ENCODE measurements at regions not wholly inside any gene's neighbourhood (a gene's known extent, or its start where the extent isn't known, plus 50 kb on each side); places are given as distances from the start of the nearest gene placed in this dataset.
"Not testable (repeated sequence)": the region's sequence is repeated elsewhere in the genome, so short reads cannot be mapped to it uniquely, and the experiment has no call there.

GRCh38 chrX:113991720-113992119 is 592.2 kb upstream of the HTR2C start:
- ATAC-seq, H3K4me1 Mint-ChIP-seq, H3K4me3 Mint-ChIP-seq, DNase-seq, H3K27ac Mint-ChIP-seq, H3K27me3 Mint-ChIP-seq: not testable (repeated sequence)
- peaks cover 6 to 13% of the 10 kb centered on the region in 2 donors for H3K9me3 Mint-ChIP-seq

- H3K4me3 Mint-ChIP-seq, H3K27me3 Mint-ChIP-seq, ATAC-seq, DNase-seq, H3K9me3 Mint-ChIP-seq, H3K4me1 Mint-ChIP-seq, H3K27ac Mint-ChIP-seq: not testable (repeated sequence)
Observed at GRCh38 chrX:113990669-113991068, 593.2 kb upstream of the HTR2C start.

- H3K4me3 Mint-ChIP-seq, H3K27me3 Mint-ChIP-seq, DNase-seq, H3K27ac Mint-ChIP-seq, ATAC-seq, H3K9me3 Mint-ChIP-seq, H3K4me1 Mint-ChIP-seq: not testable (repeated sequence)
Observed at GRCh38 chrX:113988315-113988935, 595.5 kb upstream of the HTR2C start.

GRCh38 chrX:113986427-113986826 is 597.5 kb upstream of the HTR2C start:
- DNase-seq = no peak
- H3K4me3 Mint-ChIP-seq = no peak overlapping the region

GRCh38 chrX:113982766-113983165 is 601.1 kb upstream of the HTR2C start:
- peaks cover 0 to 7% of the 10 kb centered on the region in 2 donors for H3K9me3 Mint-ChIP-seq
- ATAC-seq (no peak), DNase-seq (no peak)
- no peaks in the 10 kb centered on the region for H3K27me3 Mint-ChIP-seq
- no peak overlapping the region for H3K4me3 Mint-ChIP-seq
- no peak overlapping the region for H3K27ac Mint-ChIP-seq
- no peaks in the 10 kb centered on the region for H3K4me1 Mint-ChIP-seq

More at GRCh38 chrX:113986427-113986826, 597.5 kb upstream of the HTR2C start:
- Mint-ChIP-seq H3K4me1 (no peaks in the 10 kb centered on the region), H3K27ac (no peak overlapping the region), H3K9me3 (no peaks in the 10 kb centered on the region), H3K27me3 (no peaks in the 10 kb centered on the region)
- no peak for ATAC-seq

GRCh38 chrX:113980953-113981352 is 602.9 kb upstream of the HTR2C start:
- ATAC-seq (no peak), DNase-seq (no peak)
- Mint-ChIP-seq H3K9me3 (peaks cover 0 to 7% of the 10 kb centered on the region in 2 donors), H3K27ac (no peak overlapping the region), H3K4me3 (no peak overlapping the region), H3K4me1 (no peaks in the 10 kb centered on the region), H3K27me3 (no peaks in the 10 kb centered on the region)

- Mint-ChIP-seq H3K27me3 (no peaks in the 10 kb centered on the region), H3K4me1 (no peaks in the 10 kb centered on the region), H3K27ac (no peak overlapping the region), H3K9me3 (peaks cover 0 to 7% of the 10 kb centered on the region in 2 donors), H3K4me3 (no peak overlapping the region)
- no peak for DNase-seq
- no peak for ATAC-seq
Observed at GRCh38 chrX:113977887-113978286, 606.0 kb upstream of the HTR2C start.

- no peak for DNase-seq
- ATAC-seq = no peak
- no peak overlapping the region for H3K4me3 Mint-ChIP-seq
- no peaks in the 10 kb centered on the region for H3K4me1 Mint-ChIP-seq
- no peaks in the 10 kb centered on the region for H3K27me3 Mint-ChIP-seq
- H3K9me3 Mint-ChIP-seq = peaks cover 0 to 7% of the 10 kb centered on the region in 2 donors
- no peak overlapping the region for H3K27ac Mint-ChIP-seq
Observed at GRCh38 chrX:113975441-113975840, 608.4 kb upstream of the HTR2C start.

- Mint-ChIP-seq H3K27me3 (no peaks in the 10 kb centered on the region), H3K4me3 (no peak overlapping the region), H3K4me1 (no peaks in the 10 kb centered on the region), H3K9me3 (peaks cover 0 to 7% of the 10 kb centered on the region in 2 donors), H3K27ac (no peak overlapping the region)
- ATAC-seq = no peak
- DNase-seq = no peak
Observed at GRCh38 chrX:113974881-113975280, 609.0 kb upstream of the HTR2C start.

- Mint-ChIP-seq H3K27ac (no peak overlapping the region), H3K27me3 (no peaks in the 10 kb centered on the region), H3K9me3 (peaks cover 0 to 1% of the 10 kb centered on the region in 2 donors), H3K4me3 (no peak overlapping the region), H3K4me1 (no peaks in the 10 kb centered on the region)
- no peak for ATAC-seq
- no peak for DNase-seq
Observed at GRCh38 chrX:113973706-113974105, 610.2 kb upstream of the HTR2C start.

- no peak for ATAC-seq
- H3K9me3 Mint-ChIP-seq = no peaks in the 10 kb centered on the region
- H3K27me3 Mint-ChIP-seq = no peaks in the 10 kb centered on the region
Observed at GRCh38 chrX:113966791-113967190, 617.1 kb upstream of the HTR2C start.

GRCh38 chrX:113962343-113962742 is 621.5 kb upstream of the HTR2C start:
- DNase-seq = no peak
- Mint-ChIP-seq H3K27me3 (no peaks in the 10 kb centered on the region), H3K4me3 (no peak overlapping the region), H3K9me3 (no peaks in the 10 kb centered on the region), H3K27ac (no peak overlapping the region), H3K4me1 (no peaks in the 10 kb centered on the region)
- ATAC-seq = no peak

More at GRCh38 chrX:113966791-113967190, 617.1 kb upstream of the HTR2C start:
- H3K4me1 Mint-ChIP-seq = no peaks in the 10 kb centered on the region
- H3K27ac Mint-ChIP-seq = no peak overlapping the region
- H3K4me3 Mint-ChIP-seq = no peak overlapping the region
- DNase-seq = no peak

GRCh38 chrX:113959912-113960626 is 623.8 kb upstream of the HTR2C start:
- ATAC-seq = no peak
- H3K9me3 Mint-ChIP-seq = no peaks in the 10 kb centered on the region
- H3K4me3 Mint-ChIP-seq = no peak overlapping the region
- DNase-seq = no peak
- no peaks in the 10 kb centered on the region for H3K27me3 Mint-ChIP-seq
- no peaks in the 10 kb centered on the region for H3K4me1 Mint-ChIP-seq
- H3K27ac Mint-ChIP-seq = no peak overlapping the region

- ATAC-seq (no peak), DNase-seq (no peak)
- H3K4me3 Mint-ChIP-seq = no peak overlapping the region
- H3K9me3 Mint-ChIP-seq = no peaks in the 10 kb centered on the region
- no peaks in the 10 kb centered on the region for H3K4me1 Mint-ChIP-seq
- no peaks in the 10 kb centered on the region for H3K27me3 Mint-ChIP-seq
- H3K27ac Mint-ChIP-seq = no peak overlapping the region
Observed at GRCh38 chrX:113956936-113957335, 627.0 kb upstream of the HTR2C start.

- no peaks in the 10 kb centered on the region for H3K4me1 Mint-ChIP-seq
- peak overlapping the region in 1 of 2 donors; percentile 15 for H3K27ac Mint-ChIP-seq
- H3K4me3 Mint-ChIP-seq = no peak overlapping the region
- no peaks in the 10 kb centered on the region for H3K9me3 Mint-ChIP-seq
- no peak for DNase-seq
- no peak for ATAC-seq
- H3K27me3 Mint-ChIP-seq = no peaks in the 10 kb centered on the region
Observed at GRCh38 chrX:113954297-113954696, 629.6 kb upstream of the HTR2C start.

- H3K4me1 Mint-ChIP-seq = no peaks in the 10 kb centered on the region
- no peaks in the 10 kb centered on the region for H3K27me3 Mint-ChIP-seq
- no peaks in the 10 kb centered on the region for H3K9me3 Mint-ChIP-seq
- no peak for ATAC-seq
- no peak for DNase-seq
- H3K27ac Mint-ChIP-seq = no peak overlapping the region
- H3K4me3 Mint-ChIP-seq = no peak overlapping the region
Observed at GRCh38 chrX:113950081-113950678, 633.7 kb upstream of the HTR2C start.

All from stimulated activated naive CD8-positive, alpha-beta T cell treated with anti-CD3 and anti-CD28 coated beads, Interleukin-15, amount 100 ng/mL, for 72 hours (primary cell).